Cardiac fibroblast (primary cell): ENCODE measurements at regions not wholly inside any gene's neighbourhood (a gene's known extent, or its start where the extent isn't known, plus 50 kb on each side); places are given as distances from the start of the nearest gene placed in this dataset.

Source experiments
- DNase-seq, 2 donors: peaks; one replicate each; pipeline versions ENCODE4 v3.0.0 to v3.0.0-alpha.2; 2010; ENCODE audit warnings: low read depth in 2 of 2
- H3K4me3 ChIP-seq, 2 donors: replicated peaks in 1 of 2; 1 replicate in 1 of 2; 2 replicates in 1 of 2; pipeline ENCODE4 v1.5.1; 2011; ENCODE audit warnings: low read depth in 2 of 2, low read length in 2 of 2, mild to moderate bottlenecking in 2 of 2, moderate library complexity in 1 of 2
- TF ChIP-seq, protein P1 (sequence below): IDR thresholded peaks from one replicate; pipeline ENCODE4 v1.5.1; 2011; ENCODE audit warnings: low read depth, mild to moderate bottlenecking, low read length, inconsistent platforms

DNA sequence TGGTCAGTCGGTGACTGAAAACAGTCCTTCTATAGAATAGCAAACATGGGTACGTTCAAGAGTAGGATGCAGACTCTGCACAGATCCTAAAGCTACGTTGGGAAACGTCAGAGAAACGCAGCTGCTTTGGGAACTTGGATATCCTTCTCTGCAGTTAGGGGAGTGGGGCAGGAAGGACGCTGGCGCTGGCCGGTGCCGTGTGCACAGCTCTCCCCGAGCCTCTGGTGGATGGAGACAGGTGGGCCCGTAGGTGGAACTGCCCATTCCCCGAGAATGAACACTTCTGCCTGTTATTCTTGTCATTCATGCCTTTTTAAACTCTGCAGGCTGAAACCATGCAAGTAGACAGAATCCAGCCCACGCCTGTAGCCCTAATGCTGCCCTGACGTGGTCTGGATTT is 91.7 kb upstream of the MBOAT2 start:
- TF ChIP-seq, protein P1, sequence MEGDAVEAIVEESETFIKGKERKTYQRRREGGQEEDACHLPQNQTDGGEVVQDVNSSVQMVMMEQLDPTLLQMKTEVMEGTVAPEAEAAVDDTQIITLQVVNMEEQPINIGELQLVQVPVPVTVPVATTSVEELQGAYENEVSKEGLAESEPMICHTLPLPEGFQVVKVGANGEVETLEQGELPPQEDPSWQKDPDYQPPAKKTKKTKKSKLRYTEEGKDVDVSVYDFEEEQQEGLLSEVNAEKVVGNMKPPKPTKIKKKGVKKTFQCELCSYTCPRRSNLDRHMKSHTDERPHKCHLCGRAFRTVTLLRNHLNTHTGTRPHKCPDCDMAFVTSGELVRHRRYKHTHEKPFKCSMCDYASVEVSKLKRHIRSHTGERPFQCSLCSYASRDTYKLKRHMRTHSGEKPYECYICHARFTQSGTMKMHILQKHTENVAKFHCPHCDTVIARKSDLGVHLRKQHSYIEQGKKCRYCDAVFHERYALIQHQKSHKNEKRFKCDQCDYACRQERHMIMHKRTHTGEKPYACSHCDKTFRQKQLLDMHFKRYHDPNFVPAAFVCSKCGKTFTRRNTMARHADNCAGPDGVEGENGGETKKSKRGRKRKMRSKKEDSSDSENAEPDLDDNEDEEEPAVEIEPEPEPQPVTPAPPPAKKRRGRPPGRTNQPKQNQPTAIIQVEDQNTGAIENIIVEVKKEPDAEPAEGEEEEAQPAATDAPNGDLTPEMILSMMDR, result no peak
- H3K4me3 ChIP-seq, result no peak overlapping the region
- DNase-seq, result no peak

DNA sequence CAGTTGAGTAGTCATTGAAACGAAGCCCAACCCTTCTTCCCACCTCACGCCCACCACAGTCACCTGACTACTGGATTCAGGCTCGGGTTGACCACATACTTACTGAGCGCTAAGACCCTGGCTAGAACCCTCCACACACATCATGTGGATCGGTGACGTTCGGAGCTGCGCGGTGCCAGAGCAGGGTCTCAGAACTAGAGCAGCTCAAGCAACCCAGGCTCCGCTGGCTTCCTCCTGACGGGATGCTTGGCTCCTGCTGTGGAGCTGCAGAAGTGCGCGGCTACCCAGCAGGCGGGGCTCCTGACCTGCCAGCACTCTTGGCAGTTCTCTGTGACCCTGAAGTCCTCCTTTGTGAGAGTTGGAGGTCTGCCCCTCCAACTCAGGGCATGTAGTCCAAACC is 90.6 kb upstream of the MBOAT2 start:
- H3K4me3 ChIP-seq, result no peak overlapping the region
- TF ChIP-seq, protein P1, result no peak
- DNase-seq, result no peak

DNA sequence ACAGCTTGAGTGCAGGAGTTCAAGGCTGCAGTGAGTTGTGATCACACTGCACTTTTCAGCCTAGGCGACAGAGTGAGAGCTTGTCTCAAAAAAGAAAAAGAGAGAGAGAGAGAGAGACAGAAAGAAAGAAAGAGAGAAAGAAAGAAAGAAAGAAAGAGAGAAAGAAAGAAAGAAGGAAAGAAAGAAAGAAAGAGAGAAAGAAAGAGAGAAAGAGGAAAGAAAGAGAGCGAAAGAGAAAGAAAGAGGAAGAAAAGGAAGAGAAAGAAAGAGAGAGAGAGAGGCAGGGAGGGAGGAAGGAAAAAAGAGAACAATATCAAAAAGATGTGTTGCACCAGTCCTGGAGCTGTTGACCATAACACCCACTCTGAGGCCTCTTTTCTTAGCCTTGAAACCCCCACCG is 89.8 kb upstream of the MBOAT2 start:
- H3K4me3 ChIP-seq, result no peak overlapping the region
- no peak for DNase-seq
- TF ChIP-seq, protein P1, result no peak

DNA sequence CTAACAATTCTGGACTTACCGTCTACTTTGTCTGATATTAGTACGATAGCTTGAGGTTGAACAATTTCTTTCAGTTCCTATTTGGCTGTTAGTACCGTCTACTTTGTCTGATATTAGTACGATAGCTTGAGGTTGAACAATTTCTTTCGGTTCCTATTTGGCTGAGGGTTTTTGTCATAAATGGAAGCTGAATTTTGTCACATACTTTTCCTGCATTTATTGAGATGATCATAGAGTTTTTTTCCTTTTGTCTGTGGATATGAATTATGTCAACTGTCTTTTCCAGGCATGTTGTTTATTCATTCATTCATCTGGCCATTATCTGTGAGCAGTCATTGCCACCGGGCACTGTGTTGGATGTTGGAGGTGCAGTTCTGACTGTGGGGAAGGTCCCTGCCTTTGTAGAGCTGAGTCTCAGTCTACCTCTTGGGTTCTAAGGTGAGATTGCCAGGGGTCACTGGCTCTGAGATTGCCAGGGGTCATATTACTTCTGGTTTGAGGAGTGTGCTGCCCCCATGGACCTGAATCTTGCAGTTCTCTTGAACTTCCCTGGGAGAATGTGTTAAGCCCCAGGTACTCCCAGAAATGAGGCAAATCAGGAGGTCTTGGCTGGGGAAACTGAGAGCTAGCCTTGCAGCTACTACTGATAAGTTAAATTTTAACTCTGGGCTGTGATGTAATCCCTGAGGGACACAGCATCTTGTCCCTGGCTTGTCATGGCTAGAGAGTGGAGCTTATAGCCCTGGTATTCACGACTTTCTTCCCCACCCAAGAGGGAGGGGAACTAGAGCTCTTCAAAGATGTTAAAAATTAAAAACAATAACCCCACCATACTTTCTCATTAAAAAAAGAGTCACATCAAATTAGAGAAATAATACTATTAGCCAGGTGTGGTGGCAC is 89.1 kb upstream of the MBOAT2 start:
- TF ChIP-seq, protein P1, result no peak
- no peak for DNase-seq
- no peak overlapping the region for H3K4me3 ChIP-seq

DNA sequence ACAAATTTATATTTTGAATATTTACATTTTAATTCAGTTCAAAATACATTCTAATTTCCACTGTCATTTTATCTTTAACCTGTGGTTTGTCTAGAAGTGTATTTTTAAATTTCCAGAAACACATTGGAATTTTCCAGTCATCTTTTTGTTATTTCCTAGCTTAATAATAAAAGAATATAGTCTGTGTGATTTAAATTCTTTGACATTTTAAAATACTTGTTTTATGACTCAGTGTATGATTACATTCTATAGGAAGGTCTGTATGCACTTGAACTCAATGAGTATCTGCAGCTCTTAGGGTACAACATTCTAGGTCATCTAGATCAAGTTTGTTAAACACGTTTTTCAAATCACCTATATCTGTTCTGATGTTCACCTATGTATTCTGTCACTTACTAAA is 88.3 kb upstream of the MBOAT2 start:
- TF ChIP-seq, protein P1, result no peak
- peak in 1 of 2 donors; percentile 37 for DNase-seq
- H3K4me3 ChIP-seq, result no peak overlapping the region

DNA sequence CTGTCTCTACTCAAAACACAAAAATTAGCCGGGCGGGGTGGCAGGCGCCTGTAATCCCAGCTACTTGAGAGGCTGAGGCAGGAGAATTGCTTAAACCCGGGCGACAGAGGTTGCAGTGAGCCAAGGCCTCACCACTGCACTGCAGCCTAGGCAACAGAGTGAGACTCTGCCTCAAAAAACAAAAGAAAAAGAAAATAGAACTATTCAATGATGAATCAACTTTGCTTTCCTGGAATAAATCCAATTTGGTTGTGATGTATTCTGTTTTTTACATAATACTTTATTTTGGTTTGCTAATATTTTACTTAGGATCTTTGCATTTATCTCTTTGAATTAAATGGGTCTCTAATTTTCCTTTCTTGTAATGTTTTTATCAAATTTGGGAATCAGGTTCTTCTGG is 86.3 kb upstream of the MBOAT2 start:
- TF ChIP-seq, protein P1, result no peak
- no peak overlapping the region for H3K4me3 ChIP-seq
- peak; percentile 20 to 78 for DNase-seq

DNA sequence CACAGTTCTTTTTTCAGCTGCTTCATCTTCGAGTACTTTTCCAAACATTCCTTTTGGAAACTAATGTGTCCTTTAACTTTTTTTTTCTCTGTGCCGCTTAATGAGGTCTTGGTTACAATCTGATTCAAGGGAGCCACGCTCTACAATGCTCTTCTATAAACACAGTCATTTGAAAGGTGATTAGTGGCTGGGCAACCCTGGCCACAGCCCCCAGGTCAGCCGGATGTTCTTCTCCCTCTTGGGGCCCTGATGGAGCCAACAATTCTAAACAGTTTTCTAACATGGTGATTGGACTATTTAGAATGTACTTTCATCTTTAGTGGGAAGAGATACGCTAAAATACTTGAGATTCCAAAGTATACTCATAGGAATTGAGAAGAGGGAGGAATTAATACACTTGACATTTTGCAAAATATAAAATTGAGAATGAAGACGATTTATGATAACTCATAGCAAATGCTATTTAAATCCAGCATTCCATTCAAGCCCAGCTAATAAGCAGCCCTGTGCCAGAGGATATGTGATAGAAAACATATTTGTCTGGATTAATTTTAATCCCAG is 83.7 kb upstream of the MBOAT2 start:
- TF ChIP-seq, protein P1, result no peak
- no peak overlapping the region for H3K4me3 ChIP-seq
- peak in 1 of 2 donors; percentile 62 for DNase-seq
